Neural cell (in vitro differentiated cells): ENCODE measurements at regions not wholly inside any gene's neighbourhood (a gene's known extent, or its start where the extent isn't known, plus 50 kb on each side); places are given as distances from the start of the nearest gene placed in this dataset.

Experiments used
- CTCF ChIP-seq: fragments of 450-650 bp; IDR thresholded peaks from 2 replicates; pipeline ENCODE4 v1.5.1; 2014; ENCODE audit warnings: antibody characterized with exemption, mild to moderate bottlenecking, moderate library complexity; ENCODE audit not compliant: poor library complexity, severe bottlenecking
- EP300 ChIP-seq: fragments of 450-650 bp; conservative IDR thresholded peaks from 2 replicates; pipeline ENCODE4 v1.6.1; 2014; ENCODE audit warnings: antibody characterized with exemption, mild to moderate bottlenecking, moderate library complexity; ENCODE audit not compliant: poor library complexity, severe bottlenecking
- EZH2 ChIP-seq: fragments of 200-600, 300-800 bp; shearing (Covaris generic), sonication (generic); IDR thresholded peaks from 2 replicates; pipeline ENCODE4 v1.6.1; 2014; ENCODE audit warnings: antibody characterized with exemption, low read length, borderline replicate concordance, mild to moderate bottlenecking; ENCODE audit not compliant: insufficient read depth, poor library complexity, severe bottlenecking
- MXI1 ChIP-seq: fragments of 450-650 bp; conservative IDR thresholded peaks from 2 replicates; pipeline ENCODE4 v1.6.1; 2014; ENCODE audit warnings: antibody characterized with exemption, mild to moderate bottlenecking; ENCODE audit not compliant: poor library complexity, severe bottlenecking
- POLR2AphosphoS5 ChIP-seq: IDR thresholded peaks from 2 replicates; pipeline ENCODE4 v1.6.1; 2012
- RAD21 ChIP-seq: fragments of 450-650 bp; conservative IDR thresholded peaks from 2 replicates; pipeline ENCODE4 v1.6.1; 2014; ENCODE audit warnings: antibody characterized with exemption, mild to moderate bottlenecking, moderate library complexity
- REST ChIP-seq: IDR thresholded peaks from 2 replicates; pipeline ENCODE4 v1.6.1; 2012; ENCODE audit warnings: borderline replicate concordance
- SMC3 ChIP-seq: fragments of 450-650 bp; conservative IDR thresholded peaks from 2 replicates; pipeline ENCODE4 v1.6.1; 2014; ENCODE audit warnings: antibody characterized with exemption, mild to moderate bottlenecking, moderate library complexity; ENCODE audit not compliant: poor library complexity
- TAF1 ChIP-seq: IDR thresholded peaks from 2 replicates; pipeline ENCODE4 v1.6.1; 2012; ENCODE audit warnings: low read depth

DNA sequence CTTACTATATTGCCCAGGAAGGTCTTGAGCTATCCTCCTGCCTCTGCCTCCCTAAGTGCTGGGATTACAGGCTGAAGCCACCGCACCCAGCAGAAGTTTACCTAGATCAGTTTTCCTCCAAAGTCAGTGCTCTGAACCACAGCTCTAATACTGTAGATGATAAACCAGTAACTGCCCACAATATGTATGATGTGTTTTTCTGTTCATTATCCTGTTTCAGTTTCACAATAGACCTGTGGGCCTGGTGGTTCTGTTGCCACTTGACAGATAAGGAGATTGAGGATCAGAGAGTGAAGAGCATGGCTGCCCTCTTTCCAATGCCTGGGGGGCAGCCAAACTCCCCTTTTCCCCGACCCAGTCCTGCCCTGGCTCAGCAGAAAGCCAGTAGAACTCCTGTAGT lies 87.0 kb downstream of the EFNB1 start:
- TF ChIP-seq EZH2 (no peak), RAD21 (no peak), CTCF (no peak), POLR2AphosphoS5 (no peak), SMC3 (no peak), TAF1 (no peak), EP300 (no peak), REST (no peak), MXI1 (no peak)
